Mucosa of descending colon (tissue), 3 donors: ENCODE measurements at regions not wholly inside any gene's neighbourhood (a gene's known extent, or its start where the extent isn't known, plus 50 kb on each side); places are given as distances from the start of the nearest gene placed in this dataset.
A peak's percentile ranks its signal among the peaks of the same experiment; 100 is the strongest.

Experiments used
- ATAC-seq: fragments of 200-7000 bp; cut with Tn5 transposase; one replicate; pipeline ENCODE4 v1.9.1; 2020; ENCODE audit warnings: mild to moderate bottlenecking, moderate library complexity
- DNase-seq, 3 donors: peaks; one replicate each; pipeline ENCODE4 v3.0.0-alpha.2; 2020
- H3K36me3 ChIP-seq: fragments of 200-600 bp; one replicate; pipeline ENCODE4 v1.8.0; 2021; ENCODE audit warnings: low read depth, mild to moderate bottlenecking
- H3K4me1 ChIP-seq: fragments of 200-600 bp; one replicate; pipeline ENCODE4 v1.8.0; 2021; ENCODE audit warnings: low read depth, mild to moderate bottlenecking
- H3K4me3 ChIP-seq: fragments of 200-600 bp; one replicate; pipeline ENCODE4 v1.8.0; 2021; ENCODE audit warnings: mild to moderate bottlenecking
- H3K9me3 ChIP-seq: fragments of 200-600 bp; one replicate; pipeline ENCODE4 v1.8.0; 2021; ENCODE audit warnings: mild to moderate bottlenecking
- intact Hi-C, 2 donors: fragments of 100-400 bp; cut with DNase I in 1 of 2; cut with micrococcal nuclease in 1 of 2; formaldehyde crosslinking; loops; one replicate each; pipeline versions ENCODE4 v1.11.0 to v1.11.1; 2022; cut with DNase I, micrococcal nuclease
- TF ChIP-seq, protein P1 (sequence below): fragments of 200-600 bp; IDR thresholded peaks from one replicate; pipeline ENCODE4 v1.8.0; 2022; ENCODE audit warnings: antibody characterized with exemption, mild to moderate bottlenecking
- donor health status: DM: no; HTN: no; CAD: no; lungs with moderate emphysema.
- donor health status: DM: no; HTN: no; CAD: no.
- donor health status: DM: no; HTN: yes; CAD: no.

DNA sequence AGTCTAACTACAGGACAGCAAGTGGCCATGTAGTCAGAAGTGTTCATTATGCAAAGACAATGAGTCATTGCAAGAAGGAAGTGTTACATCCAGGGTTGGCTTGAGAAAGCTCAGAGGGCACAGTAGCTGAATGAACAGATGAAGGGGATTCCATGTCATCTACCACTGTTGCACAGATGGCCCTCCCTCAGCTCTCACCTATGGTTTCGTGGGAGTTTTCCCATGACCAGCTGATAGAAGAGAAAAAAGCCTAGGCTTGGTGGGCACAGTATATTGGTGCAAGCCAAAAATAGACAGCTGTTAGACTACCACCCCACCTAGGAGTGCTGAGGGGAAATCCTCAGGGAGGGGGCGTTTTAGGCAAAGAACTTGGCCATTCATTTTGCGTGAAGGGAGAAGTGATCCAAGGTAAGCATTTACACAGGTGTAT is 217.0 kb downstream of the DMRT2 start:
- Histone ChIP-seq H3K4me3 (no peak overlapping the region), H3K4me1 (no peaks in the 10 kb centered on the region), H3K9me3 (no peaks in the 10 kb centered on the region), H3K36me3 (no peaks in the 10 kb centered on the region)
- intact Hi-C loops, result no loop called here
- DNase-seq, result no peak
- no peak for ATAC-seq
- TF ChIP-seq, protein P1, sequence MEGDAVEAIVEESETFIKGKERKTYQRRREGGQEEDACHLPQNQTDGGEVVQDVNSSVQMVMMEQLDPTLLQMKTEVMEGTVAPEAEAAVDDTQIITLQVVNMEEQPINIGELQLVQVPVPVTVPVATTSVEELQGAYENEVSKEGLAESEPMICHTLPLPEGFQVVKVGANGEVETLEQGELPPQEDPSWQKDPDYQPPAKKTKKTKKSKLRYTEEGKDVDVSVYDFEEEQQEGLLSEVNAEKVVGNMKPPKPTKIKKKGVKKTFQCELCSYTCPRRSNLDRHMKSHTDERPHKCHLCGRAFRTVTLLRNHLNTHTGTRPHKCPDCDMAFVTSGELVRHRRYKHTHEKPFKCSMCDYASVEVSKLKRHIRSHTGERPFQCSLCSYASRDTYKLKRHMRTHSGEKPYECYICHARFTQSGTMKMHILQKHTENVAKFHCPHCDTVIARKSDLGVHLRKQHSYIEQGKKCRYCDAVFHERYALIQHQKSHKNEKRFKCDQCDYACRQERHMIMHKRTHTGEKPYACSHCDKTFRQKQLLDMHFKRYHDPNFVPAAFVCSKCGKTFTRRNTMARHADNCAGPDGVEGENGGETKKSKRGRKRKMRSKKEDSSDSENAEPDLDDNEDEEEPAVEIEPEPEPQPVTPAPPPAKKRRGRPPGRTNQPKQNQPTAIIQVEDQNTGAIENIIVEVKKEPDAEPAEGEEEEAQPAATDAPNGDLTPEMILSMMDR, result no peak

DNA sequence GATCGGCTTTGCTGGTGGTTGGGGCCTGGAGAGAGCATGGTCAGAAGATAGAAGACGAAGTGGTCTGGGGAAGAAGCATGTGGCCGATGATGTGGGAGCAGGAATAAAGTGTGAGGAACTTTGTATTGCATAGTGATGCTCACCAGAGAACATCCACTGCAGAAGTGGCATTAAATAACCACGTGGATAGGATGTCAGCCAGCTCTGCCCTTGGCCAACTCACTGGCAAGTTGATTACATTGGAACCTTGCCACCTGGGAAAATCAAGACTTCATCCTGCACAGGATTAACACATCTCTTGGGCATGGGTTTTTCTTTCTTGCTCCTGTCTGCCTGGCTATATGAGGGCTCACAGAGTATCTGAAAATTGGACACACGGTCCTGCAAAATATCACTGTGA is 217.4 kb downstream of the DMRT2 start:
- Histone ChIP-seq H3K4me1 (no peaks in the 10 kb centered on the region), H3K4me3 (no peak overlapping the region), H3K36me3 (no peaks in the 10 kb centered on the region), H3K9me3 (no peaks in the 10 kb centered on the region)
- intact Hi-C loops, result no loop called here
- TF ChIP-seq, protein P1, result no peak
- ATAC-seq (peak; percentile 43), DNase-seq (peak in 1 of 3 donors; percentile 23)

DNA sequence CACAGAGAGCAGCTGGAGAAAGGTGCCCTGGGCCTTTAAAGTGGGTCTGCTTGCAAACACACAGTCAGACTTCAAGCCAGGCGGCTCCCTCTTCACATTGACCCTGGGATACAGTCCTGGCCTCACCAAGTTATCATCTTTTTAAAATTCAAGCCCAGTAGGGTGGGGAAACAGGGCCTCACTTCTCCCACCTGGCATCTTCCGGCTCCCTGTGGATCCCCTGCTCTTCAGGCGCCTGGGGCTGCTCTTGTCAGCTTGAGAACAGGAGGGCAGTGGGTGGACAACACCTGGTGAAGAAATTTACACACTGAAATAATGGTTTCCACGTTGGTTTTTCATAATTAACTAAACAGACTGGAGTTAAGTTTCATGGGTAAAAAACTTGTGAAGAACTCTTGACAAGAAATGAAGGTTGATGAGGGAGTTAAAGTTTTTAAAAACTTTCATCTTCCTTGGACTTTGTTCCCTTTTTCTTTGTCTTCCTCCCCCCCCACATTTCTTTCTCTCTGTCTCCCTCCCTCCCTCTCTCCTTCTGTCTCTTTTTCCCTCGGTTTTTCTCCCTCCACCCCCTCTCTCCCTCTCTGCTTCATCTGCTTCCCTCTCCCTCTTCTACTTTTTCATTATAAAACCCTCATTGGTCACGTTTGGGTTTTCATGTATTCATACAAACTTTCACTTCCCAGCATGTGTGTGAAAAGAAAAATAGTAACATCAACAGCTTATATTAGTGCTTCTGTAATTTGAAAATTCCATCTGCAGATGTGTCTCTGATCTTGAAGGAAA is 219.6 kb downstream of the DMRT2 start:
- Histone ChIP-seq H3K9me3 (no peaks in the 10 kb centered on the region), H3K4me1 (no peaks in the 10 kb centered on the region), H3K36me3 (no peaks in the 10 kb centered on the region), H3K4me3 (no peak overlapping the region)
- TF ChIP-seq, protein P1, result no peak
- no peak for ATAC-seq
- DNase-seq, result no peak
- intact Hi-C loops, result no loop called here

DNA sequence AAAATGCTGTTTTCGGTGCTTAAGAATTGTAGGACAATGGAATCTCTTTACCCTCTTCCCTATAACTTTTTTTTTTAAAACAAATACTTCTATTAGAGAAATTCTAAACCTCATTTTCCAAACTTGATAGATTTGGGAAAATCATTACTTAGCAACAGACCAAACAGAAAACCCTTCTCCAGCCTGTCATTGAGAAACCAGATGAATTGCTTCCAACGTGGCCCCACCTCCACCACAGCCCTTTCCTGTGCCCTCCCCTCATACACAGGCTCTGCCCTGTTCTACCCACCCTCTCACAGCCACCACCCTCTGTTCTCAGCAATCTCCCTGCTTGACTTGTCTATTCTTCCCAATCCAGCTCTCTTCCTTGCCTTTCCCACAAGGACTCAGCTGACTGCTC is 221.2 kb downstream of the DMRT2 start:
- Histone ChIP-seq H3K36me3 (no peaks in the 10 kb centered on the region), H3K4me3 (no peak overlapping the region), H3K9me3 (no peaks in the 10 kb centered on the region), H3K4me1 (no peaks in the 10 kb centered on the region)
- TF ChIP-seq, protein P1, result no peak
- DNase-seq (no peak), ATAC-seq (no peak)
- intact Hi-C loops, result no loop called here

DNA sequence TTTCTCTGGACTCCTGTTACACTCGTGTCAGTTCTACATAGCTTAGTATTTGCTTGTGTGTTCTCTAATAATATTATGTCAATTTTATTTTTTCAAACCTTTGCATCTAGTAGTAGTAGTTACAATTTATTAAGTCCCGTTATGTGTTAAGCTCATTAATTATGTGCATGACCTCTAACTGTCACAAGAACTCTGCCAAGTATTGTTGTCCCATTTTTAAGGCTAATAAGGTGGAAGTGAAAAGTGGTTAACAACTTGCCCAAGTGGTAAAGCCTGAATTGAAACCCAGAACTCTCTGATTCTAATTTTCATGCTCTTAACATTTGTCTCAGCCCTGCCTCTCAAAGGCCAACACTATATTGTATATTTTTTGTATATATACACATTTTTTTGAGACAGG is 221.6 kb downstream of the DMRT2 start:
- TF ChIP-seq, protein P1, result no peak
- intact Hi-C loops, result no loop called here
- Histone ChIP-seq H3K36me3 (no peaks in the 10 kb centered on the region), H3K4me1 (no peaks in the 10 kb centered on the region), H3K4me3 (no peak overlapping the region), H3K9me3 (no peaks in the 10 kb centered on the region)
- ATAC-seq (no peak), DNase-seq (no peak)
